HPDE6-E6E7 (cell line): ENCODE measurements at regions not wholly inside any gene's neighbourhood (a gene's known extent, or its start where the extent isn't known, plus 50 kb on each side); places are given as distances from the start of the nearest gene placed in this dataset.
"Not testable (repeated sequence)": the region's sequence is repeated elsewhere in the genome, so short reads cannot be mapped to it uniquely, and the experiment has no call there.

ENCODE experiments used
- DNase-seq: peaks from one replicate; pipeline ENCODE4 v3.0.0; 2011; ENCODE audit warnings: missing footprints; ENCODE audit errors: extremely low spot score

DNA sequence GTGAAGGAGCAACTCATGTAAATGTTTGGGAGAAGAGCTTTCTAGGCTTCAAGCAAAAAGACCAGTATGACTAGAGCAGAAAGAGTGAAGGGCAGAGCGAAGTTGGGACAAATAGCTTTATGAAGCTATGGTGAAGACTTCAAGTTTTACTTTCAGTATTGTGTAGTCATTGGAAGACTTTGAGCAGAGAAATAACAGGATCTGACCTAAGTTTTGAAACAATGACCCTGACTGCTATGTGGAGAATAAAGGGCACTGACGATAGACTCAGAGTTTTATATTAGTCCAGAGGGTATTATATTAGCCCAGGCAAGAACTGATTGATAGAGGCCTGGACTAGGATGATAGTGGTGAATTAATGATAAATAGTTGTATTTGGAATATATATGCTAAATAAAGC is 187.3 kb downstream of the KTN1 start:
- DNase-seq = no peak

DNA sequence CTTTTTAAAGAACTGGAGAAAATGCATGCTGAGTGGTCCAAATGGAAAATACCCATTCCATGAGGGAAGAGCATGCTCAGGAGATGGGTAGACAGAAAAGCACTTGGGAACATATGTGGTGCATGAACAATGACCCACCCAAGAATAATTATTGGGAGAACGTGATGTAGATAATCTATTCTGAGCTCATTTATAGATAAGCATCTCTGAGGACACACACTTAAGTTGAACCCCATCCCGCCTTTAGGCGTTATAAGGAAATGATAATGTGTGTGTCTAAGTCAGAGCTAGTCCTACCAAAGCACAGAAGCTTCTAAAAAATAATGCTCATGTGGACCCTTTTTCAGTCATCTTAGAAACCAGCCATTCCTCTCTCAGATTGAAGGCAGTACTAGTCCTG is 189.9 kb downstream of the KTN1 start:
- DNase-seq = no peak

DNA sequence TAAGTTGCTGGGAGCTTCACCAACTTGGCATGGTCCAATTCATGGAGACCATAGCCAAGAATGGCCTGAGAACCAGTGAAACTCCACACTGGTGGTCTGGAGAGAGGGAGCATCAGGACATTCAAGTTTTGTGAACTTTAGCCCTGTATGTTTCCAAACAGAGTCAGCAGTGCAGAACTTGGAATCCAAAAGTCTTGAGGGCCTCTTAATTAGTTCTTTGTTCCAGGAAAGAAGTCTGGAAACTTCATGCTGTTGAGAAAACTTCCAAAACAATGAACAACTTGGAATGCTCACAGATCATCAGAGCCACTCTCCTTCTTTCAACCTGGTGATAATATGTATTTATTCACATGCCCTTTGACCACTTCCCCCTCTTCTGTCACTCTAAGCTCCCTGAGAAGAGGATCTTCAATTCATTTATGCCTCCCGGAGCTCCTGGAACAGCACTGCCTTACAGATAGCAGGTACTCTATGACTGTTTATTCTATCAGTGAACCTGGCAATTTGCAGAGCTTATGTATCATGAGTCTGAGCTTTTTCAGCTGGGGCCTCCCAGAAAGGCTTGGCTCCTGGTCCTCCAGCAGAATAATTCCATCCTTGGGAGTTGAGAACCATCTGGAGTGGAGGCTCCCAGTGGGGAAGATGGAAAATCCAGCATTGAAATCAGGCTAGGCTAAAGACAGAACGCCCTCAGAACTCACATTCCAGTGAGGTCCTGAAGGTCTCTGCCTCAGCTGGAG is 191.4 kb downstream of the KTN1 start:
- no peak for DNase-seq

DNA sequence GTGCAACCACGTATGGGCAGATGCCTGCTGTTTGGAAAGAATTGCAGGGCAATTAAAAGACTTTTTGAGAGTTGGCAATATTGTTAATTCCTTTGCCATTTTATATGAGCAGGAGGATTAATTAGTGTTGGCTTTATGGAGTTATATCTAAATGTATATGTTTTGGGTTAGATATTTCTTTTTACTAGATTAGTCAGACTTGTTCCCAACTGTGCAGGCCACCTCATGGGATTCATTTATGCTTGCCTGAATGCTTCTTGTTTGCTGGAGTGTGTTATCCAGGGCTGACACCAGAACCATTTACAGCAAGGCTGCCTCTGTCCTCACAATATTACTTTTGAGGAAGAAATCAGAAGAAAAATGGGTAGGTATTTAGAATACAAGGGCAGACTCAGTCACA is 192.5 kb downstream of the KTN1 start:
- DNase-seq = no peak

DNA sequence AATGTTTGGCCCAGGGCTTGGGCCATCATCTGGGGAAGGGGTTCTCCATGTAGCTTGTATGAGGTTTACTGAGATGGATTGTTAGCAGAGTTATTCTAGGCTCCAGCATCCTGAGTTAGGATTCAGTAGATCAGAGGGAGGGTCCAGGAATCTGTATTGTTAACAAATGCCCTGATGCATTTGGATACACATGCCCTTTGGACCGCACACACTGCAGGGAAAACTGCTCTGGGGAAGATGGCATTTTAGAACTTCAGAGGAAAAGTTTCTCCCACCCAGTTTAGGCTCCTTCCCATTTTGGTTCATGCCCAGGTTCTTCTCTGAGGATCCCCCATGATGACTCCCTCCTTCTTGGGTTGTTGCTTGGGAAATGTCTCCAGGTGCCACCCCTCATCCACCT is 193.3 kb downstream of the KTN1 start:
- DNase-seq = no peak

DNA sequence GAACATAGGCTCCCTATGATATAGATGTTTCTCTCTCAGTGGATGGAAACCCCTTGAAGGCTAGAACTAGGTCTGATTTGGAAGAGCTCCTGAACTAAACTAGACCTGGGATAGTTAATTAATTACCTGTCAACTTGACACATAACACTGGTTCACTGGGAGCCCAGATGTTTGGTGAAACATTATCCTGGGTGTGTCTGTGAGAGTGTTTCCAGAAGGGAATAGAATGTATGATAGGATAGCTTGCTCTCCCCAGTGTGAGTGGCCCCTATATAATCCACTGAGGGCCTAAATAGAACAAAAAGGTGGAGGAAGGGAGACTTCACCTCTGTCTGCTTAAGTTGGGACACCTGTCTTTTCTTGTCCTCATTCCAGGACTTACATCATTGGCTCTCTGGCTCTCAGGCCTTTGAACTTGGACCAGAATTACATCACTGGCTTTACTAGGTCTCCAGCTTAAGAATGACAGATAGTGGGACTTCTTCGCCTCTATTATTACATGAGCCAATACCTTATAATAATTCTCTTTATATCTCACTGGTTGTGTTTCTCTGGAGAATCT is 194.1 kb downstream of the KTN1 start:
- DNase-seq = no peak

DNA sequence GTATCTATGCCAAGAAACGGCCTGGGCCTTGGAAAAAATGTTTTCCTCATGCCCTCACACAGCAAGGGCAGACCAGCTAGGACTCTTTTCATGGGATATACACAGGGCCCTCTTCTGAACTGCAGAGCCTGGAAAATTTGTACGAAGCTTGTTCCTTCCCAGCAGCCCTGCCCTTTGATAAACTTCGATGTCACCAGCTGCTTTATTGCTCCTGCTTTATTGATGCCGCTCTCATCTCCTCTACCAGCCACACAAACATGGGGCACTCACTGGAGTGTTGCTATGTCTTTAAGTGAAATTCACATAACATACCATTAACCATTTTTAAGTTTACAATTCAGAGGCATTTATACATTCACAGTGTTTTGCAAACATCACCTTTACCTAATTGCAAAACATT is 197.9 kb downstream of the KTN1 start:
- DNase-seq = no peak

DNA sequence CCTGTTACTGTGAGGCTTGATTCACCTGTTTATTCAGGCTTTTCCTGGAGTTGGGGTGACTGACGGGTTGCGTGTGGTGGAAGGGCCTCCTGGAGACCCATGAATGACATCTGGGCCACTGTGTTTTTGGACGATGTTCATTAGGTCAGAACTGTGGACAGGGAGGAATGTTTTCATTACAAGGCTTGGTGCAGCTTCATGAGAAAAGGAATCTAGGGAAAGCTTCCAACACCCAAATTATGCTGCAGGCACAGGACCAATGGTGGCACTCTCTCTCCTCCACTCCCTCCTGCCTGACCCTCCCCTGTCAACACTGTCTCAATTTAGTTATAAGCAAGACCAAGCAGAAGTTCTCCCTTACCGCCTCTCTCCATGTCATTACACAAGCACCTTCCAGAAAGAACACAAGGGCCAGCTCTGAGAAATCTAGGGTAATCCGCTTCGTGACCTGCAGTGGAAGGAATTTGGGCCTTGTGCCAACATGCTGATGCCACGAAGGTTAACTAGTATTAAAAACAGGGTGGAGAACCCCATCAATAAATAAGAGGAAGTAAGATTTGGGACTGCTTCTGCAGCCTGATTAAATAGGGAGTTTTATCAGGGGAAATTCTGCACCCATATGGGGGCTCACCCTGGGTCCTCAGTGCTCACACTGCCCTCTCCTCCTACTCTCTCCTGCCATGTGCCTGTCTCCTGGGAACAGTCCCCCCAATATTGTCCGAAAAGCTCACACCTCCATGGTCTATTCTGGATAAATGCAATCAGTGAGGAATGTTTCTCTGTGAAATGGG is 200.3 kb downstream of the KTN1 start:
- peak; percentile 53 for DNase-seq

DNA sequence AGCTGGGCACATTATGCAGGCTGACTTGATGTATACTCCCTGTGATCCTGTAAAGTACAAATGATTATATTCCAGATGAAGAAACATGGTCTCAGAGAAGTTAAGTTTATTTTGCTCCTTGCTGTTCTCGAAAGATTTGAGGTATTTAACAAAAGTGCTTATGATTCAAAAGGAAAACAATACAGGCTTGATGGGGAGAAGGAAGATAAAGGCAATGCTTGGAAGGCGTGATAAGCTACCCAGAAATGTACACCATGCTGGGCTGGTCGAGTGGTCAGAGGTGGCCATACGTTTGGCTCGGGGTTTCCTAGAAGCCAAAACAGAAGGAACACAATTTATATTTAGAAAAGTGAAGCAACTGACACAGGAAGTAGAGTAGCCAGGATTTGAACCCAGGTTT is 201.0 kb downstream of the KTN1 start:
- DNase-seq = no peak

DNA sequence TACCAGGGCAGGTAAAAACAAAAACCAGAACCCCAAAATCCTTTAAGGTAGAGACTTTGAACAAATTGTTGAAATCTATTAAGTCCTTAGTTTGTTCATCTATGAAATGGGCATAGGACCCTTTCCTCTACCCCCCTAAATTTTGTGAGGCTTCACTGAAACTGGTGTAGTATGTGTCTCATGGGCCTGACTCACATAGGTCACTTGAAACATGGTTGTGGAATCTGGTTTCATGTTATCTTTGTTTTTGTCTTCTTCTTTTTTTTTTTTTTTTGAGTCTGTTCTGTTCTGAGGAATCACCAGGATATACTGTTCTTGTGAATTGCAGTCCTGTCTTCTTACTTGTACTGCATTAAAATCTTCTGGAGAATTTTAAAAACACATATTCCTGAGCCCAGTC is 202.2 kb downstream of the KTN1 start:
- DNase-seq = no peak

DNA sequence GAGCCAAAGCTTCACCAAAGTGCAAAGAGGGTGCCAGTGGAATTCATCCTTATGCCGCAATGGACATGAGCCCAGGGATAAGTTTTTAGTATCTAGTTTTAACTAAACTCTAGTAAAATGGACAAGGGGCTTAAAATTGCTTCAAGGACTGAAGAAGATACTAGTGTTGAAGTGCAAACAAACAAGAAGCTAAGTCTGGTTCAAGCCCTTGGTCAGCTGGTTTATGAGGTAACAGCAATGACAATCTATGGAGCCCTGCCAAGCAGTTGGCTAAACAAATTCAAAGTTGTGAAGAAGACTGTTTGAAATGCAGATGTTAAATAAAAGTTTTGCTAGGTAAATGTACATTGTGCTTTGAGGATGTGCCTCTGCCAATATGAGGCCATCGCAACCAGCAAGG is 209.4 kb downstream of the KTN1 start:
- DNase-seq = no peak

DNA sequence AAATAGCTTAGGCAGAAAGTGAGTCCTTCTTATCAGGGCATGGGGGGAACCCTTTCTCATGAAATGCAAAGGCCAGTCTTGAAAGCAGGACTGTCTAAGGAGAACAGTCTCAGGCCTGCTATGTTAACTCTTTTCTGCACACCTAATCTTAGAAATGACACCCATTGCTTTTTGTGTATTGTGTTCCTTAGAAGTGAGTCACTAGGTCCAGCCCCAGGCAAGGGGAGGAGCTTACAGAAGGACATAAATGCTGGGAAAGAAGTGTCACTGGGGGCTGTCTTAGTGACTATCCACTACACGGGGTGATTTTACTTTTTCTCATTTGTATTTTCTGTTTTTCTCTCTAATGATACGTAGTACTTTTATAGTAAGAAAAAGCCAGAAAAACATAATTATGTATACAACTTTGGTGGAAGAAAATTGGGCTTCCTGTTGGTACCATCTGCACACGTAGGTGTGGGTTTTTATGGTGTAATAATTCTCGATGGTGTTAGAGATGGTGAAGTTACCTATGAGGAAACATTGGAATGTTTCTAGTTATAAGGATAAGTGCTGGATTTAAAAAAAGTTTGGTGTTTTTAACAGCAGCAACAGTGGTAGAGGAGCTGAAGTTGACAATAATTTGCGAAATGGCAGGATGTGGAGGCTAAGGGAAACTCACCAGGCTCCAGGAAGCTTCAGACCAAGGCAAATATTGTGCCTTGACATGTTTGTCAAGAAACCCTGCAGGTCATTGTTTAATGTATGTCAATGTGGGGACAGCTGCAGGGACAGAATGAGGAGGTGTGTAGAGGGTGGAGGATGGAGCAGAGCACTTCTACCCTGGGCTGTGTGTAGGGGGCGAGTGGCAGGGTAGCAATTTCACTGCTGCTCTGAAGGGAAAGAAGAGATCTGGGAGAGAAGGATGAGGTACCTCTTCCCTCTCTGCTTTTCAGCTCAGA is 214.9 kb downstream of the KTN1 start:
- no peak for DNase-seq

DNA sequence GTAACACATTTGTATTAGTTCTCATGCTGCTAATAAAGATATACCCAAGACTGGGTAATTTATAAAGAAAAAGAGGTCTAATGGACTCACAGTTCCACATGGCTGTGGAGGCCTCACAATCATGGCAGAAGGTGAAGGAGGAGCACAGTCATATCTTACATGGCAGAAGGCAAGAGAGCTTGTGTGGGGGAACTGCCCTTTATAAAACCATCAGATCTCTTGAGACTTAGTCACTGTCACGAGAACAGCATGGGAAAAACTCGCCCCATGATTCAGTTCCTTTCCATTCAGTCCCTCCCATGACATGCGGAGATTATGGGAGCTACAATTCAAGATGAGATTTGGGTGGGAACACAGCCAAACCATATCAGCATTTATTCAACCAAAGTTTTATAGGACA is 216.5 kb downstream of the KTN1 start:
- DNase-seq = not testable (repeated sequence)

DNA sequence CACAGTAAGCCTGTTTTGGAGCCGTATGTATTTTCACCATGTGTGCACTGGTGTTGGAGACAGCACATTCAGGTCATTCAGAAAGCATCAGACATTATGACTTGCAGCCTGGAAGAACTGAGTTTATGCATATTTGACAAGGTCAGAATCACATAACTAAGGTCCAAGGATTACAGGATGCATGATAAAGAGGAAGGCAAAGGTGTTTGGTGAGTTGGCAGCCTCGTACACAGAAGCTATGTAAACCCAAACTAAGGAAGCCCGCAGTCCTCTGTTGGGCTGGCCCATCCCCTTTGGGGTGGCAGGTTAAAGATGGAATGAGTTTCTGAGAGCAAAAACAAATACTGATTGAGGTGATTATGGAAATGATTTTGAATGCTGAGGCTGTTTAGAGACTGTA is 218.4 kb downstream of the KTN1 start:
- no peak for DNase-seq

DNA sequence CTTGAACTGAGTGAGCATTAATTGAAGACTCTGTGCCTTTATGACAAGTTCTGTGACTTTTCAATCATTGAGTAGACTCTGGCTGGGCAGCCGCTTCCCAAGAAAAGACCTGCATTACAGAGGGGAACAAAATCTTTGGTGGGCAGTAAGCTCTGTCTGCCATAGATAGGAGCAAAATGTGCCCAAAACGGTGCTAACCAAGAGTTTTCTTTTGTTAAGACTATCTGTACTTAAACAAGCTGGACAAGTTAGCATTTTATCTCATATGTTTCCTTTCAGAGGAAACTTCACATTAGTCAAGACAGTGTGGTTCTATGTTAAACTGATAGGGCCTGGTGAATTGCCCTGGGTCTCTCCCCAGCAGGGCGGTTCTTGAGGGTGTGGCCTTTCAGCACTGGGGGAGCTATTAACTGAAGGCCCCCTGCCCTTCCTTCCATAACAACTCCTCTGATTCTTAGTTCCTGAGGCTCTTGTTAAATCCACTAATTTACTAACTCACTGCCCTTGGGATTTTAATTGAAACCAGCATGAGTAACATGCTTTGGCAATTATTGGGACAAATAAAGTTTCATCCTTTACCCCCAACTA is 219.6 kb downstream of the KTN1 start:
- no peak for DNase-seq

DNA sequence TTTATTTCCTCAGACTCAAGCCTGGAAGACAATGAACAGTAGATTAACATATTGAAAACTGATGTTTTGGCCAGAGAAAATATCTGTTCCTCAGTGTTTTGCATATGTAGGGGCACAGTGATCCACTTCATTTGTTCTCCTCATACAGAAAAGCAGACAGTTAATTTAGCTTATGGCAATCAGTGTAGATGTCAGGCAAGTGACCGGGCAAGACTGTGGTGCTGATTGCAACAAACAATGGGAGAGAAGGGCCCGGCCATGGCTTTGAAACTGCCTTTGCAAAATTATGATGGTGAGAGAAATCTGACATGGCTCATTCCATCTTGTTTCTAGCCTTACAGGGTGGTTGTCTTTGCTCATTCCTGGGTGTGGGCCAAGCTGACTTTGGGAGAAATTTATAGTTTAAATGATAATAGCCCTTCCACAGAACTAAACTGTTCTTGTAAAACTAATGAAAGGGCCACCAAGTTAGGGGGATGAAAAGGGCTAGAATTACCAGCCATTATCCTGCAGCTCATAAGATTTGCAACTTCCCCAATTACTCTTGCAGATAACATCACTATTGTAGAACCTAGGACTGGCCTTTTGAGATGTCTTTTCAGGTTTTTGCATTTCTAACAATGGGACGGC is 220.3 kb downstream of the KTN1 start:
- DNase-seq = no peak

DNA sequence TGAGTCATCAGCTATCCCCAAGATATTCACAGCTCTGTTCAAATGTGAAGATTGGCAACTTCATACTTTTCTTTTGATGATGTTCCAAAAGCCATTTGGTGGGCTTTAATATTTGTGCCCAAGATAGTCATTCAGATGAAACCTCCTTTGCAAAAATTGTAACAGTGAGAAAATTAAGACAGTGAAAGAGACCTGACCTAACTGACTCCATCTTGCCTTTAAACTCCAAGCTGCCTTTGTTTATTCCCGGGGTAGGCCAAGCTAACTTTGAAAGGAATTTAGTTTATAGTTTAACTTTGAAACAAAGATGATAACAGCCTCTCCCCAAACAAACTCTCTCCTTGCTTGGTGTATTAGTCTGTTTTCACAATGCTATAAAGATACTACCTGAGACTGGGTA is 221.1 kb downstream of the KTN1 start:
- DNase-seq = no peak

DNA sequence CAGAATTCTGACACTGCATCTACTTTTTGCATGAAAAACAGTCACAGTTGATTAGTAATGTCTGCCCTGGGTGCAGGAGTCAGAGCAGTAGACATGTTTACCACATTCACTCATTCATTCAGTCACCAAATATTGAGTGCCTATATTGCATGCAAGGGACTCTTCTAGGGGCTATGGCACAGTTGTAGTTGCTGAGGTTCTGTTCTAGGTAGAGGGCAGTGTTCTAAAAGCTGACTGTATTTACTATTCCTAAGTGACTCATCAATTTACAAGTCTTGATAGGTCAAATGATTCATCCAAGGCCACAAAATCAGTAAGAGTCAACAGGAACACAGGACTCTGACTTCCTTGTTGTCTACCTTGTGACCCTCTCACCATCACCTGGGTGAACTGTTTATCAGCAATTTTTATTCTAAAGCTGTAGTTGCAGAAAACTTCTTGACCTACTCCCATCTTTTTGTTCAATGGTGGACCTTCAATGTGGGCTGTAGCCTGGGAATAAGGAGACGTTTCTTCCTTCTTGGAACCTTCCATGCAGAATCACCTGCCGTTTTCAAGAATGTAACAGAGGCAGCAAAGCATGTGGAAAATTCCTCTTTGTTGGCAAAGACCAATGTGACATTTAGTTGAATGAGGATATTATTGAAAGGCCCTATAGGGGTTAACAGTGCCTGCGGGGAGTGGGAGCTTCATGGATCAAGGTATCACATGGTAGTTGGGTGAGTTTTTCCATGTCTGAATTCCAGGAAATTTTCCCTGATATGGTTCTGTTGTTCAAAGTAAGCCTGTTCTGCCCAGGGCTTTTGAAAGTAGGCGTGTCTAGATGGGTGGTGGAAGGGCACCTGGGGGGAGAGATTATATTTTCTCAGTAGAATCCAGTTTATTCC is 223.2 kb downstream of the KTN1 start:
- peak; percentile 79 for DNase-seq

DNA sequence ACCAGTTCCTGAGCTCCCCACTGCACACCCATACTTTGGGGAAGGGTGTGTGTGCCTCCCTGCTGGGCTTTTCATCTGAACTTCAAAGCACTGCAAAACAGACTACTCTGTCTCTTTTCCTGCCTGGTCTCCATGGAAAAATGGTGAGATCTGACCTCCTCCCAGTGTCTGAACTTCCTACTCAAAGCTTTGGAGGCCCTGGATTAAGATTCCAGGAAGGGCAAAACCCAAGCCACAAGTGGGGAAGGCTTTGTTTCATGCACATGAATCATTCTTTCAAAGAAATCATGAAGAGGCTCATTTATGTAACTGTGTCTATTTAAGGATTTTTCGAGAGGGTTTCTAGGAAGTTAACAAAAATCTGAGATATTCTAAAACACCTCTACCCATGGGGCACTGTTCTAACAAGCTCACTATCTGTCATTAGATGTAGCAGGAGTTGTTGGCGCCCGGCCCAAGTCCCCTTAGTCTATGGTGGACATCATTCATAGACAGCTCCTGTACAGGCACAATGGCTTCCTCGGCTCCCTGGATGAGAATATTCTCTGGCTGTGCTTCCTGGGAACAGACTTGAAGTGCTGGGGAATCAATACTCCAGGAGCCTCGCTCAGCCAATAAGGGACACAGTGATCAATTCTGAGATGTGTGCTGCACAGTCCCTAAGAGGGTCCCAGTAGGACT is 224.0 kb downstream of the KTN1 start:
- DNase-seq = no peak

DNA sequence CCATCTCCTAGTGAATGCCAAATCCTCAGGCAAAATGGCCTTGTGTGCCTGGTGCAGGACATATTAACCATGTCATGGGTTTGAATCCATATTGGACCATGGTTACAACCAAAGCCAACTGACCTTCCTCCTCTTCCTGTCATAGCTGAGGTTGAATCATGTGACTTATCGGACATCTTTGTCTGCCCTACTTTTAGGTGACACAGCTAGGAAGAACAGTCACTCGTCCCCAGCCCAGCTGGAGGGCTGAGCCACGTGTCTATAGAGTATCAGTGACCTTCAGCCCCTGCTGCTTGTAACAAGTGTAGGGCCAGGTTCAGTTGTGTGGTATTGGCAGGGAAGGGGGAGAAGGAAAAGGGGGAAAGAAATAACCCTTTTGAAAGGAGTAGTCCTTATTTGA is 225.2 kb downstream of the KTN1 start:
- DNase-seq = no peak
